ENCODE measurements at regions not wholly inside any gene's neighbourhood (a gene's known extent, or its start where the extent isn't known, plus 50 kb on each side); places are given as distances from the start of the nearest gene placed in this dataset.
"Not testable (repeated sequence)": the region's sequence is repeated elsewhere in the genome, so short reads cannot be mapped to it uniquely, and the experiment has no call there.

DNA sequence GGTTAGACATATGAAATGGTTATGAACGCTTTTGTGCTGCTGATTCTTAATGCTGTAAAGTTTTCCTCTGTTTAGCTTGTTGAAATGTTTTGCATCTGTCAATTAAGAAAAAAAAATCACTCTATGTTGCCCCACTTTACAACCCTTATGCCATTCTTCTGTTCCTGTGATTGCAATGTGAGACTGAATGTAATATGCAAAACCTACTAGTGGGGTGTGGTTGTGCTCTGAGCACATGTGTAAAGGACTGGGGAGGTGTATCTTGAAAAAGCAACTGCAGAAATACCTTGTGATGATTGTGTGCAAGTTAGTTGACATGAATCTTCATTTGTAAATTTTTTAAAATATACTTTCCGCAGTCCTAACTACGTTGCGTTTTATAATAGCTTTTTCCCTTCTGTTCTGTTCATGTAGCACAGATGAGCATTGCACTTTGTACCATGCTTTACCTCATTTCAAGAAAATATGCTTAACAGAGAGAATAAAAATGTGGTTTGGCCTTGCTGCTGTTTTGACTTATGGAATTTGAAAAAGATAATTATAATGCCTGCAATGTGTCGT, 357.0 kb upstream of the PIK3R1 start:
- H3K4me3 ChIP-seq (ENCODE audit: low read length): no peak overlapping the region
- no peaks in the 10 kb centered on the region for H3K4me1 ChIP-seq (ENCODE audit: control insufficient read depth, low read length)
- no peak for TF ChIP-seq EZH2phosphoT487 (IDR thresholded peaks at IDR 0.05; ENCODE audit: borderline replicate concordance, low read length)
- TF ChIP-seq, protein P1, sequence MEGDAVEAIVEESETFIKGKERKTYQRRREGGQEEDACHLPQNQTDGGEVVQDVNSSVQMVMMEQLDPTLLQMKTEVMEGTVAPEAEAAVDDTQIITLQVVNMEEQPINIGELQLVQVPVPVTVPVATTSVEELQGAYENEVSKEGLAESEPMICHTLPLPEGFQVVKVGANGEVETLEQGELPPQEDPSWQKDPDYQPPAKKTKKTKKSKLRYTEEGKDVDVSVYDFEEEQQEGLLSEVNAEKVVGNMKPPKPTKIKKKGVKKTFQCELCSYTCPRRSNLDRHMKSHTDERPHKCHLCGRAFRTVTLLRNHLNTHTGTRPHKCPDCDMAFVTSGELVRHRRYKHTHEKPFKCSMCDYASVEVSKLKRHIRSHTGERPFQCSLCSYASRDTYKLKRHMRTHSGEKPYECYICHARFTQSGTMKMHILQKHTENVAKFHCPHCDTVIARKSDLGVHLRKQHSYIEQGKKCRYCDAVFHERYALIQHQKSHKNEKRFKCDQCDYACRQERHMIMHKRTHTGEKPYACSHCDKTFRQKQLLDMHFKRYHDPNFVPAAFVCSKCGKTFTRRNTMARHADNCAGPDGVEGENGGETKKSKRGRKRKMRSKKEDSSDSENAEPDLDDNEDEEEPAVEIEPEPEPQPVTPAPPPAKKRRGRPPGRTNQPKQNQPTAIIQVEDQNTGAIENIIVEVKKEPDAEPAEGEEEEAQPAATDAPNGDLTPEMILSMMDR (IDR thresholded peaks at IDR 0.05; ENCODE audit: low read depth, low read length, poor library complexity, severe bottlenecking): no peak

DNA sequence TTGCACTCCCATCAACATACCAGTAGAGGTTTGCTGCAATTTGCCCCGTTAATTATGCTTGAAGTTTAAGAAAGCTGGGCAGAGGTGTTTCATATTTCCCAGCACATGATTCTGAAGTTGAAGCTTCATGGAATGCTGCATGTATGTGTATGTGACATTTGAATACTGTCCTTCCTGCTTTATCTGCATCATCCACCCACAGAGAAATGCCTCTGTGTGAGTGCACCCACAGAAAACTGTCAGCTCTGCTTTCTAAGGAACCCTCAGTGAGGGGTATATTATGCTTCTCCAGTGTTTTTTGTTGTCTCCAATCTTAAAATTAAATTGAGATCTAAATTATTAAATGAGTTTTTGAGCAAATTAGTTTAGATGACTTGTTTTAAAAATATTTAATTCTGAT, 358.1 kb upstream of the PIK3R1 start:
- no peaks in the 10 kb centered on the region for H3K9me3 ChIP-seq (ENCODE audit: control insufficient read depth, insufficient read depth, low read length)
- no peaks in the 10 kb centered on the region for H3K27me3 ChIP-seq (ENCODE audit: control insufficient read depth, low read length)
- TF ChIP-seq EZH2phosphoT487 (IDR thresholded peaks at IDR 0.05; ENCODE audit: borderline replicate concordance, low read length): no peak
- TF ChIP-seq, protein P1 (IDR thresholded peaks at IDR 0.05; ENCODE audit: low read depth, low read length, poor library complexity, severe bottlenecking): no peak
- H3K4me3 ChIP-seq (ENCODE audit: low read length): no peak overlapping the region
- no peaks in the 10 kb centered on the region for H3K36me3 ChIP-seq (ENCODE audit: control insufficient read depth, low read length)
- no peak overlapping the region for H3K27ac ChIP-seq (ENCODE audit: low read depth, low read length)
- H3F3A ChIP-seq (ENCODE audit: control insufficient read depth, insufficient read depth): no peaks in the 10 kb centered on the region
- H3K79me2 ChIP-seq (ENCODE audit: control insufficient read depth, low read length): no peaks in the 10 kb centered on the region
- H3K4me1 ChIP-seq (ENCODE audit: control insufficient read depth, low read length): no peaks in the 10 kb centered on the region
- H3K4me2 ChIP-seq (ENCODE audit: low read length): no peak overlapping the region
- no peaks in the 10 kb centered on the region for H4K20me1 ChIP-seq (ENCODE audit: control insufficient read depth, insufficient read depth, low read depth, low read length)
- H3K9me2 ChIP-seq (replicated peaks; ENCODE audit: control insufficient read depth, low read length): no peaks in the 10 kb centered on the region

More for the DNA sequence above, 357.0 kb upstream of the PIK3R1 start:
- no peaks in the 10 kb centered on the region for H3K9me2 ChIP-seq (replicated peaks; ENCODE audit: control insufficient read depth, low read length)
- H3K27me3 ChIP-seq (ENCODE audit: control insufficient read depth, low read length): no peaks in the 10 kb centered on the region
- no peak overlapping the region for H3K4me2 ChIP-seq (ENCODE audit: low read length)
- H3K9me3 ChIP-seq (ENCODE audit: control insufficient read depth, insufficient read depth, low read length): no peaks in the 10 kb centered on the region
- H4K20me1 ChIP-seq (ENCODE audit: control insufficient read depth, insufficient read depth, low read depth, low read length): no peaks in the 10 kb centered on the region
- no peaks in the 10 kb centered on the region for H3F3A ChIP-seq (ENCODE audit: control insufficient read depth, insufficient read depth)
- no peaks in the 10 kb centered on the region for H3K36me3 ChIP-seq (ENCODE audit: control insufficient read depth, low read length)
- no peak overlapping the region for H3K27ac ChIP-seq (ENCODE audit: low read depth, low read length)
- H3K79me2 ChIP-seq (ENCODE audit: control insufficient read depth, low read length): no peaks in the 10 kb centered on the region

DNA sequence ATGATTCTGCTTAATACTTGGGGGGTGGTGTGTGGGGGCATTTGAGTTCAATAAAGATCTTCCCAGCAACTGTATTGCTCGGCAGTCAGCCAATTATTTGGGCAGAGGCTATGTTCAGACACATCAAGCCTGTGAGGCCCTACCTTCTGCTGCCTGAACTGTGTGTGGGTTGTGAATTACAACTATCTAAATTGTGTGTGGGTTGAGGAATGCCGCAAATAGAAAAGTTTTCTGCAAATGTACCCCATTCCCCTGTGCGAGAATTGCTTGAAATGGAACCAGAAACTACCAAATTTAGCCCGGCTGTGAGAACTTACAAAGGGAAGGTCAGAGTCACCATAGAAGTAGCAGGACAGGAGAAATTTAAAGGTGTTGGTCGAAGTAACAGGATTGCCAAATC, 360.0 kb upstream of the PIK3R1 start:
- Histone ChIP-seq H3K4me1 (ENCODE audit: control insufficient read depth, low read length) (no peaks in the 10 kb centered on the region), H4K20me1 (ENCODE audit: control insufficient read depth, insufficient read depth, low read depth, low read length) (no peaks in the 10 kb centered on the region), H3K79me2 (ENCODE audit: control insufficient read depth, low read length) (no peaks in the 10 kb centered on the region), H3K9me2 (replicated peaks; ENCODE audit: control insufficient read depth, low read length) (no peaks in the 10 kb centered on the region), H3F3A (ENCODE audit: control insufficient read depth, insufficient read depth) (no peaks in the 10 kb centered on the region), H3K4me3 (ENCODE audit: low read length) (no peak overlapping the region), H3K9me3 (ENCODE audit: control insufficient read depth, insufficient read depth, low read length) (no peaks in the 10 kb centered on the region), H3K36me3 (ENCODE audit: control insufficient read depth, low read length) (no peaks in the 10 kb centered on the region), H3K4me2 (ENCODE audit: low read length) (no peak overlapping the region), H3K27me3 (ENCODE audit: control insufficient read depth, low read length) (no peaks in the 10 kb centered on the region), H3K27ac (ENCODE audit: low read depth, low read length) (no peak overlapping the region)
- TF ChIP-seq EZH2phosphoT487 (IDR thresholded peaks at IDR 0.05; ENCODE audit: borderline replicate concordance, low read length): no peak

DNA sequence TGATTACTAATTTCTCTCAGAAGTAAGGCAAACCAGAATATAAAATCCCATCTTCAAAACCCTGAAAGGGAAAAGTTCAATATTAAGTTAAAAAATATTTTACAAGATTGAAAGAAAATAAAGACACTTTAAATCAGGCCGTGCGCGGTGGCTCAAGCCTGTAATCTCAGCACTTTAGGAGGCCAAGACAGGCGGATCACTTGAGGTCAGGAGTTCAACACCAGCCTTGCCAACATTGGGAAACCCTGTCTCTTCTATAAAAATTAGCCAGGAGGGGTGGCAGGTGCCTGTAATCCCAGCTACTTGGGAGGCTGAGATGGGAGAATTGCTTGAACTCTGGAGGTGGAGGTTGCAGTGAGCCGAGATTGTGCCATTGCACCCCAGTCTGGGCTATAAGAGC, 364.6 kb upstream of the PIK3R1 start:
- H3K9me2 ChIP-seq (replicated peaks; ENCODE audit: control insufficient read depth, low read length); H3K36me3 ChIP-seq (ENCODE audit: control insufficient read depth, low read length); H3K4me2 ChIP-seq (ENCODE audit: low read length); H3K27ac ChIP-seq (ENCODE audit: low read depth, low read length); H3F3A ChIP-seq (ENCODE audit: control insufficient read depth, insufficient read depth); H3K4me1 ChIP-seq (ENCODE audit: control insufficient read depth, low read length); H3K9me3 ChIP-seq (ENCODE audit: control insufficient read depth, insufficient read depth, low read length); H3K4me3 ChIP-seq (ENCODE audit: low read length); H3K79me2 ChIP-seq (ENCODE audit: control insufficient read depth, low read length); H3K27me3 ChIP-seq (ENCODE audit: control insufficient read depth, low read length); H4K20me1 ChIP-seq (ENCODE audit: control insufficient read depth, insufficient read depth, low read depth, low read length): not testable (repeated sequence)

All from DOHH2 (cell line).